NB4 (cell line): ENCODE measurements at regions not wholly inside any gene's neighbourhood (a gene's known extent, or its start where the extent isn't known, plus 50 kb on each side); places are given as distances from the start of the nearest gene placed in this dataset.

Source experiments
- MYC ChIP-seq: IDR thresholded peaks from 2 replicates; pipeline ENCODE4 v1.6.1; 2011; ENCODE audit warnings: low read depth, low read length
- POLR2A ChIP-seq: IDR thresholded peaks from 2 replicates; pipeline ENCODE4 v1.6.1; 2011; ENCODE audit warnings: mild to moderate bottlenecking; ENCODE audit not compliant: insufficient read length; ENCODE audit errors: extremely low read depth
- TF ChIP-seq, protein P1 (sequence below): IDR thresholded peaks from one replicate; pipeline ENCODE4 v1.5.1; 2012; ENCODE audit warnings: low read depth, low read length

- no peak for TF ChIP-seq MYC
- TF ChIP-seq, protein P1, sequence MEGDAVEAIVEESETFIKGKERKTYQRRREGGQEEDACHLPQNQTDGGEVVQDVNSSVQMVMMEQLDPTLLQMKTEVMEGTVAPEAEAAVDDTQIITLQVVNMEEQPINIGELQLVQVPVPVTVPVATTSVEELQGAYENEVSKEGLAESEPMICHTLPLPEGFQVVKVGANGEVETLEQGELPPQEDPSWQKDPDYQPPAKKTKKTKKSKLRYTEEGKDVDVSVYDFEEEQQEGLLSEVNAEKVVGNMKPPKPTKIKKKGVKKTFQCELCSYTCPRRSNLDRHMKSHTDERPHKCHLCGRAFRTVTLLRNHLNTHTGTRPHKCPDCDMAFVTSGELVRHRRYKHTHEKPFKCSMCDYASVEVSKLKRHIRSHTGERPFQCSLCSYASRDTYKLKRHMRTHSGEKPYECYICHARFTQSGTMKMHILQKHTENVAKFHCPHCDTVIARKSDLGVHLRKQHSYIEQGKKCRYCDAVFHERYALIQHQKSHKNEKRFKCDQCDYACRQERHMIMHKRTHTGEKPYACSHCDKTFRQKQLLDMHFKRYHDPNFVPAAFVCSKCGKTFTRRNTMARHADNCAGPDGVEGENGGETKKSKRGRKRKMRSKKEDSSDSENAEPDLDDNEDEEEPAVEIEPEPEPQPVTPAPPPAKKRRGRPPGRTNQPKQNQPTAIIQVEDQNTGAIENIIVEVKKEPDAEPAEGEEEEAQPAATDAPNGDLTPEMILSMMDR: no peak
- no peak for TF ChIP-seq POLR2A
Measured at GRCh38 chr1:147072482-147073432, 99.5 kb downstream of the PRKAB2 start.
